ENCODE measurements at regions not wholly inside any gene's neighbourhood (a gene's known extent, or its start where the extent isn't known, plus 50 kb on each side); places are given as distances from the start of the nearest gene placed in this dataset.
"Not testable (repeated sequence)": the region's sequence is repeated elsewhere in the genome, so short reads cannot be mapped to it uniquely, and the experiment has no call there.

DNA sequence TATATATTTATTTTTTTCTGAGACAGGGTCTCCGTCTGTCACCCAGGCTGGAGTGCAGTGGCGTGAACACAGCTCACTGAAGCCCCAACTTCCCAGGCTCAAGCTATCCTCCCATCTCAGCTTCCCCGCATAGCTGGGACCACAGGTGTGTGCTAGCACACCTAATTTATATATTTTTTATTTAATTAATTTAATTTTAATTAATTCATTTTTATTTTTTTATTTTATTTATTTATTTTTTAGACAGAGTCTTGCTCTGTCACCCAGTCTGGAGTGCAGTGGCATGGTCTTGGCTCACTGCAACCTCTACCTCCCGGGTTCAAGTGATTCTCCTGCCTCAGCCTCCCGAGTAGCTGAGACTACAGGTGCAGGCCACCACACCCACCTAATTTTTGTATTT, 86.9 kb upstream of the CLINT1 start:
- H3K36me3 ChIP-seq (ENCODE audit: control insufficient read depth in 2 of 2, insufficient read depth in 2 of 2, low read length in 1 of 2); H3K4me1 ChIP-seq (ENCODE audit: control insufficient read depth in 2 of 2, insufficient read depth in 2 of 2, low read length in 2 of 2); H3K4me3 ChIP-seq (ENCODE audit: low read length in 2 of 2); H3K9me3 ChIP-seq (ENCODE audit: control insufficient read depth in 2 of 2, insufficient read depth in 1 of 2, low read length in 1 of 2); H3K27ac ChIP-seq (ENCODE audit: low read depth in 1 of 2, low read length in 1 of 2); DNase-seq (ENCODE audit: low read depth in 6 of 9, low spot score in 9 of 9); H3K27me3 ChIP-seq (ENCODE audit: control insufficient read depth in 2 of 2, insufficient read depth in 1 of 2, low read length in 1 of 2): not testable (repeated sequence)
- 97% methylated on average over 5 of the region's 5 CpGs for WGBS

GRCh38 chr5:157944938-157945337, 86.0 kb upstream of the CLINT1 start:
- H3K4me1 ChIP-seq (ENCODE audit: control insufficient read depth in 2 of 2, insufficient read depth in 2 of 2, low read length in 2 of 2): peaks cover 0 to 4% of the 10 kb centered on the region in 2 donors
- H3K27ac ChIP-seq (ENCODE audit: low read depth in 1 of 2, low read length in 1 of 2): no peak overlapping the region
- 96% methylated on average over 6 of the region's 6 CpGs for WGBS
- no peaks in the 10 kb centered on the region for H3K9me3 ChIP-seq (ENCODE audit: control insufficient read depth in 2 of 2, insufficient read depth in 1 of 2, low read length in 1 of 2)
- H3K36me3 ChIP-seq (ENCODE audit: control insufficient read depth in 2 of 2, insufficient read depth in 2 of 2, low read length in 1 of 2): no peaks in the 10 kb centered on the region
- H3K27me3 ChIP-seq (ENCODE audit: control insufficient read depth in 2 of 2, insufficient read depth in 1 of 2, low read length in 1 of 2): no peaks in the 10 kb centered on the region
- no peak overlapping the region for H3K4me3 ChIP-seq (ENCODE audit: low read length in 2 of 2)
- no peak for DNase-seq (ENCODE audit: low read depth in 6 of 9, low spot score in 9 of 9)

DNA sequence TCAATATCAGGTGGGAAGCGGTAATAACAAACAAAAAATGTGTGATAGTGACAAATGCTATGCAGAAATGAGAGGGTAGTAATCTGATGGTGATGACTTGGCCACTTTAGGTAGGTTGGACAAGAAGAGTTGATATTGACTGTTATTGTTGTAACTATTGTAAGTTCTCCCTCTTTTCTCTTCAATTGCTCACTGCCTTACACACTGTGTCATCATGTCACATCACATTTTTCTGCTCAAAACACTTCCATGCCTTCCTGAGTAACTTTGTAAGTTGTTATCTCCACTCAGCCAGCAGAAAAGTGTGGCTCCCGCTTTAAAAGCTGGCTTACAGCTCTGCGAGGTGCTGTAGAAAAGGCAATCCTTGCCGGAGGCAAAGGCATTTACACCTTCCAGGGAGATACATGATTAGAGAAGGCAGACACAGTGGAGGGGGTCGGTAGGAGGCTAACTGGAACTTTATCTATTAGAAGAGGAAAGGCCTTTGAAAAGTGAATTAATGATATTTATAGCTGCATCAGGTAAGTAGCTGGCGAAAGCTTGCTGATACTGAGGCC, 85.2 kb upstream of the CLINT1 start:
- Histone ChIP-seq H3K27me3 (ENCODE audit: control insufficient read depth in 2 of 2, insufficient read depth in 1 of 2, low read length in 1 of 2) (no peaks in the 10 kb centered on the region), H3K4me3 (ENCODE audit: low read length in 2 of 2) (no peak overlapping the region), H3K27ac (ENCODE audit: low read depth in 1 of 2, low read length in 1 of 2) (no peak overlapping the region), H3K4me1 (ENCODE audit: control insufficient read depth in 2 of 2, insufficient read depth in 2 of 2, low read length in 2 of 2) (peaks cover 0 to 3% of the 10 kb centered on the region in 2 donors), H3K36me3 (ENCODE audit: control insufficient read depth in 2 of 2, insufficient read depth in 2 of 2, low read length in 1 of 2) (no peaks in the 10 kb centered on the region), H3K9me3 (ENCODE audit: control insufficient read depth in 2 of 2, insufficient read depth in 1 of 2, low read length in 1 of 2) (no peaks in the 10 kb centered on the region)
- 93% methylated on average over 6 of the region's 6 CpGs for WGBS
- DNase-seq (ENCODE audit: low read depth in 6 of 9, low spot score in 9 of 9): no peak

- WGBS: 42% methylated on average over 1 of the region's 1 CpG
- H3K4me3 ChIP-seq (ENCODE audit: low read length in 2 of 2): no peak overlapping the region
- no peaks in the 10 kb centered on the region for H3K4me1 ChIP-seq (ENCODE audit: control insufficient read depth in 2 of 2, insufficient read depth in 2 of 2, low read length in 2 of 2)
- H3K36me3 ChIP-seq (ENCODE audit: control insufficient read depth in 2 of 2, insufficient read depth in 2 of 2, low read length in 1 of 2): no peaks in the 10 kb centered on the region
- H3K27ac ChIP-seq (ENCODE audit: low read depth in 1 of 2, low read length in 1 of 2): no peak overlapping the region
- no peaks in the 10 kb centered on the region for H3K27me3 ChIP-seq (ENCODE audit: control insufficient read depth in 2 of 2, insufficient read depth in 1 of 2, low read length in 1 of 2)
- H3K9me3 ChIP-seq (ENCODE audit: control insufficient read depth in 2 of 2, insufficient read depth in 1 of 2, low read length in 1 of 2): no peaks in the 10 kb centered on the region
- DNase-seq (ENCODE audit: low read depth in 6 of 9, low spot score in 9 of 9): no peak
These were observed 83.7 kb upstream of the CLINT1 start for GRCh38 chr5:157942595-157942994.

DNA sequence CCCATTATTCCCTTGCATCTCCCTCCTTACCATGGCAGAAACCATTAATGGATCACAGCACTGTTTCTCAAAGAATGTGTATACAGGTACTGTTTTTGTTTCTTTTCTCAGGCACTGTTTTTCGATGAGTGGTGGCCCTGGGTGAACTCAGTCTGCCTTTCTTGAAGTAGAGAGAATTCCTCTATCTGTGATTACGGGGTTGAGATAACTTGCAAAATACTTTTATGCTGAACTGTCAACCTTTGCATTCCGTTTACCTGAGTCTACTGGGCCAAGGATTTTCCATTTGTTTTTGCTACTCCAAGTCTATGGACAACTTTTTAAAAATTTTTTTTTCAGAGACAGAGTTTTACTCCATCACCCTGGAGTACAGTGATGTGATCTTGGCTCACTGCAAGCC, 82.7 kb upstream of the CLINT1 start:
- Histone ChIP-seq H3K4me1 (ENCODE audit: control insufficient read depth in 2 of 2, insufficient read depth in 2 of 2, low read length in 2 of 2) (no peaks in the 10 kb centered on the region), H3K9me3 (ENCODE audit: control insufficient read depth in 2 of 2, insufficient read depth in 1 of 2, low read length in 1 of 2) (no peaks in the 10 kb centered on the region), H3K27ac (ENCODE audit: low read depth in 1 of 2, low read length in 1 of 2) (no peak overlapping the region), H3K4me3 (ENCODE audit: low read length in 2 of 2) (no peak overlapping the region), H3K27me3 (ENCODE audit: control insufficient read depth in 2 of 2, insufficient read depth in 1 of 2, low read length in 1 of 2) (no peaks in the 10 kb centered on the region), H3K36me3 (ENCODE audit: control insufficient read depth in 2 of 2, insufficient read depth in 2 of 2, low read length in 1 of 2) (no peaks in the 10 kb centered on the region)
- WGBS: 97% methylated on average over 3 of the region's 3 CpGs
- no peak for DNase-seq (ENCODE audit: low read depth in 6 of 9, low spot score in 9 of 9)

DNA sequence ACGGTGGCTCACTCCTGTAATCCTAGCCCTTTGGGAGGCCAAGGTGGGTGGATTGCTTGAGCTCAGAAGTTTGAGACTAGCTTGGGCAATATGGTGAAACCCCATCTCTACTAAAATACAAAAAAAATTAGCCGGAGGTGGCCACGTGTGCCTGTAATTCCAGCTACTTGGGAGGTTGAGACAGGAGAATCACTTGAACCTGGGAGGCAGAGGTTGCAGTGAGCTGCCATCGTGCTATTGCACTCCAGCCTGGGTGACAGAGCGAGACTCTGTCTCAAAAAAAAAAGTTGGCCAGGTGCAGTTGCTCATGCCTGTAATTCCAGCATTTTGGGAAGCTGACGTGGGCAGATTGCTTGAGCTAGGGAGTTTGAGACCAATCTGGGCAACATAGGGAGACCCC, 79.2 kb upstream of the CLINT1 start:
- not testable (repeated sequence) for H3K27me3 ChIP-seq (ENCODE audit: control insufficient read depth in 2 of 2, insufficient read depth in 1 of 2, low read length in 1 of 2); H3K27ac ChIP-seq (ENCODE audit: low read depth in 1 of 2, low read length in 1 of 2); H3K4me3 ChIP-seq (ENCODE audit: low read length in 2 of 2); H3K36me3 ChIP-seq (ENCODE audit: control insufficient read depth in 2 of 2, insufficient read depth in 2 of 2, low read length in 1 of 2); H3K9me3 ChIP-seq (ENCODE audit: control insufficient read depth in 2 of 2, insufficient read depth in 1 of 2, low read length in 1 of 2); DNase-seq (ENCODE audit: low read depth in 6 of 9, low spot score in 9 of 9); H3K4me1 ChIP-seq (ENCODE audit: control insufficient read depth in 2 of 2, insufficient read depth in 2 of 2, low read length in 2 of 2)
- WGBS: 94% methylated on average over 6 of the region's 6 CpGs

GRCh38 chr5:157936776-157937501, 78.0 kb upstream of the CLINT1 start:
- not testable (repeated sequence) for H3K27ac ChIP-seq (ENCODE audit: low read depth in 1 of 2, low read length in 1 of 2); H3K27me3 ChIP-seq (ENCODE audit: control insufficient read depth in 2 of 2, insufficient read depth in 1 of 2, low read length in 1 of 2); H3K4me3 ChIP-seq (ENCODE audit: low read length in 2 of 2); H3K36me3 ChIP-seq (ENCODE audit: control insufficient read depth in 2 of 2, insufficient read depth in 2 of 2, low read length in 1 of 2); H3K4me1 ChIP-seq (ENCODE audit: control insufficient read depth in 2 of 2, insufficient read depth in 2 of 2, low read length in 2 of 2); H3K9me3 ChIP-seq (ENCODE audit: control insufficient read depth in 2 of 2, insufficient read depth in 1 of 2, low read length in 1 of 2); DNase-seq (ENCODE audit: low read depth in 6 of 9, low spot score in 9 of 9)
- WGBS: 96% methylated on average over 3 of the region's 3 CpGs

- 96% methylated on average over 3 of the region's 3 CpGs for WGBS
- H3K4me1 ChIP-seq (ENCODE audit: control insufficient read depth in 2 of 2, insufficient read depth in 2 of 2, low read length in 2 of 2): peaks cover 0 to 7% of the 10 kb centered on the region in 2 donors
These were observed 75.7 kb upstream of the CLINT1 start for GRCh38 chr5:157934600-157934999.

GRCh38 chr5:157933005-157933404, 74.1 kb upstream of the CLINT1 start:
- Histone ChIP-seq H3K36me3 (ENCODE audit: control insufficient read depth in 2 of 2, insufficient read depth in 2 of 2, low read length in 1 of 2) (no peaks in the 10 kb centered on the region), H3K4me1 (ENCODE audit: control insufficient read depth in 2 of 2, insufficient read depth in 2 of 2, low read length in 2 of 2) (peaks cover 0 to 7% of the 10 kb centered on the region in 2 donors), H3K4me3 (ENCODE audit: low read length in 2 of 2) (no peak overlapping the region), H3K9me3 (ENCODE audit: control insufficient read depth in 2 of 2, insufficient read depth in 1 of 2, low read length in 1 of 2) (peaks cover 0 to 5% of the 10 kb centered on the region in 2 donors), H3K27me3 (ENCODE audit: control insufficient read depth in 2 of 2, insufficient read depth in 1 of 2, low read length in 1 of 2) (no peaks in the 10 kb centered on the region), H3K27ac (ENCODE audit: low read depth in 1 of 2, low read length in 1 of 2) (no peak overlapping the region)
- WGBS: 90% methylated on average over 5 of the region's 5 CpGs
- DNase-seq (ENCODE audit: low read depth in 6 of 9, low spot score in 9 of 9): no peak

More at GRCh38 chr5:157934600-157934999, 75.7 kb upstream of the CLINT1 start:
- H3K4me3 ChIP-seq (ENCODE audit: low read length in 2 of 2): no peak overlapping the region
- H3K27ac ChIP-seq (ENCODE audit: low read depth in 1 of 2, low read length in 1 of 2): no peak overlapping the region
- H3K36me3 ChIP-seq (ENCODE audit: control insufficient read depth in 2 of 2, insufficient read depth in 2 of 2, low read length in 1 of 2): no peaks in the 10 kb centered on the region
- peaks cover 0 to 5% of the 10 kb centered on the region in 2 donors for H3K9me3 ChIP-seq (ENCODE audit: control insufficient read depth in 2 of 2, insufficient read depth in 1 of 2, low read length in 1 of 2)
- no peaks in the 10 kb centered on the region for H3K27me3 ChIP-seq (ENCODE audit: control insufficient read depth in 2 of 2, insufficient read depth in 1 of 2, low read length in 1 of 2)
- no peak for DNase-seq (ENCODE audit: low read depth in 6 of 9, low spot score in 9 of 9)
